ENCODE measurements at regions not wholly inside any gene's neighbourhood (a gene's known extent, or its start where the extent isn't known, plus 50 kb on each side); places are given as distances from the start of the nearest gene placed in this dataset.
"Not testable (repeated sequence)": the region's sequence is repeated elsewhere in the genome, so short reads cannot be mapped to it uniquely, and the experiment has no call there.

GRCh38 chr10:90975096-90975495, 54.2 kb upstream of the ANKRD1 start:
- no peak for DNase-seq

GRCh38 chr10:90977162-90977854, 56.4 kb upstream of the ANKRD1 start:
- no peak for DNase-seq

- no peak for DNase-seq
These were observed 57.1 kb upstream of the ANKRD1 start for GRCh38 chr10:90977855-90978486.

GRCh38 chr10:90982406-90983008, 61.6 kb upstream of the ANKRD1 start:
- DNase-seq = no peak

GRCh38 chr10:90983914-90984549, 63.1 kb upstream of the ANKRD1 start:
- DNase-seq = no peak

- no peak for DNase-seq
These were observed 64.0 kb upstream of the ANKRD1 start for GRCh38 chr10:90984898-90985297.

- DNase-seq = no peak
These were observed 64.5 kb upstream of the ANKRD1 start for GRCh38 chr10:90985321-90985933.

- DNase-seq = no peak
These were observed 65.4 kb upstream of the ANKRD1 start for GRCh38 chr10:90986136-90986760.

- no peak for DNase-seq
These were observed 66.0 kb upstream of the ANKRD1 start for GRCh38 chr10:90986870-90987269.

- DNase-seq = no peak
These were observed 66.5 kb upstream of the ANKRD1 start for GRCh38 chr10:90987383-90987782.

GRCh38 chr10:90988024-90988423, 67.1 kb upstream of the ANKRD1 start:
- DNase-seq = no peak

- no peak for DNase-seq
These were observed 67.9 kb upstream of the ANKRD1 start for GRCh38 chr10:90988802-90989201.

GRCh38 chr10:90989378-90989777, 68.5 kb upstream of the ANKRD1 start:
- DNase-seq = no peak

- no peak for DNase-seq
These were observed 71.6 kb upstream of the ANKRD1 start for GRCh38 chr10:90992462-90992861.

GRCh38 chr10:90993340-90993739, 72.5 kb upstream of the ANKRD1 start:
- no peak for DNase-seq

- DNase-seq = no peak
These were observed 76.8 kb upstream of the ANKRD1 start for GRCh38 chr10:90997670-90998069.

- DNase-seq = no peak
These were observed 78.0 kb upstream of the ANKRD1 start for GRCh38 chr10:90998733-90999511.

GRCh38 chr10:90999512-91000172, 78.8 kb upstream of the ANKRD1 start:
- DNase-seq = no peak

- no peak for DNase-seq
These were observed 79.6 kb upstream of the ANKRD1 start for GRCh38 chr10:91000470-91000869.

- no peak for DNase-seq
These were observed 80.1 kb upstream of the ANKRD1 start for GRCh38 chr10:91000985-91001384.

- no peak for DNase-seq
These were observed 81.8 kb upstream of the ANKRD1 start for GRCh38 chr10:91002656-91003055.

GRCh38 chr10:91003379-91003778, 82.5 kb upstream of the ANKRD1 start:
- DNase-seq = not testable (repeated sequence)

All from activated gamma-delta T cell treated with Interleukin-2 at 50 U/mL for 16 hours (primary cell).